GM12864 (cell line): ENCODE measurements at regions not wholly inside any gene's neighbourhood (a gene's known extent, or its start where the extent isn't known, plus 50 kb on each side); places are given as distances from the start of the nearest gene placed in this dataset.
"Not testable (repeated sequence)": the region's sequence is repeated elsewhere in the genome, so short reads cannot be mapped to it uniquely, and the experiment has no call there.

ENCODE experiments used
- DNase-seq: peaks from one replicate; pipeline ENCODE4 v3.0.0-alpha.2; 2011; ENCODE audit warnings: low read depth
- H3K4me3 ChIP-seq: 2 replicates; pipeline ENCODE4 v1.5.1; 2011; ENCODE audit warnings: mild to moderate bottlenecking, low read depth, low read length, control low read depth
- CTCF ChIP-seq: IDR thresholded peaks from 2 replicates; pipeline ENCODE4 v1.5.1; 2011; ENCODE audit warnings: low read depth, mild to moderate bottlenecking, moderate library complexity, low read length, control low read depth, inconsistent platforms; ENCODE audit errors: missing control alignments

DNA sequence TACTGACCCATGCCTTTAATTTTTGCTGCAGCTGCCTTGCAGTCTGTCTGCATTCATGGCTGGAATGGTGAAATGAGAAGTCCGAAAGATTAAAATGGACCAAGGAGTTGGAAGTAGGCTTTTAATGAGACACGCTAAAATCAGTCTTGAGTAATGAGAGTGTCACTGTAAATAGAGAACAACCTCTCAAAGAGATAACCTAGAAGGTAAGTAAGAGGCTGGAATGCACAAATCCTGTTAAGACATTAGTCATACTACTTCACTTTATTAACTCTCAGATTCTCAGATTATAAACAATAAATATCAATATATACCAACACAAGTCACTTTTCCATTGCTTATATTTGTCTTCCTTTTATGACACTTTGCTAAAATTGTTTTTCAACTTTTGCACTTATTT lies 880.6 kb upstream of the C9orf72 start:
- no peak for TF ChIP-seq CTCF
- DNase-seq: no peak
- H3K4me3 ChIP-seq: no peak overlapping the region

DNA sequence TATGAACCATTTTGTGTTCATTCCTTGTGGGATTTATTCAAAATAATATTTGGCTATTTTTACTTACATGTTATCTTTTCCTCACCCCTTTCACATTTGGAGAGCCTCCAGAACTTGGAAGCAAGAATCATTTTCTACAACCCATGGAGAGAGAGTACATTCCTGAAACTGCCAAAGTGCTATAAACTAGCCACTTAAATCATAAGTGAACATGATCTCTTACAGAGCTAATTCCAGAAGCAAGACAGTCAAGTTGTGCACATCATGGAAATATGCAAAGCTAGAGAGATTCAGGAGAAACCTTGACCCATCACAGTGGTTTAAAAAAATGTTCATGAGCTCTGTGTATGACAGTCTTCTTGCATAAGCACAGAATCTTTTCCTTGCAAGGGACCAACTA lies 883.6 kb upstream of the C9orf72 start:
- TF ChIP-seq CTCF: no peak
- H3K4me3 ChIP-seq: no peak overlapping the region
- no peak for DNase-seq

DNA sequence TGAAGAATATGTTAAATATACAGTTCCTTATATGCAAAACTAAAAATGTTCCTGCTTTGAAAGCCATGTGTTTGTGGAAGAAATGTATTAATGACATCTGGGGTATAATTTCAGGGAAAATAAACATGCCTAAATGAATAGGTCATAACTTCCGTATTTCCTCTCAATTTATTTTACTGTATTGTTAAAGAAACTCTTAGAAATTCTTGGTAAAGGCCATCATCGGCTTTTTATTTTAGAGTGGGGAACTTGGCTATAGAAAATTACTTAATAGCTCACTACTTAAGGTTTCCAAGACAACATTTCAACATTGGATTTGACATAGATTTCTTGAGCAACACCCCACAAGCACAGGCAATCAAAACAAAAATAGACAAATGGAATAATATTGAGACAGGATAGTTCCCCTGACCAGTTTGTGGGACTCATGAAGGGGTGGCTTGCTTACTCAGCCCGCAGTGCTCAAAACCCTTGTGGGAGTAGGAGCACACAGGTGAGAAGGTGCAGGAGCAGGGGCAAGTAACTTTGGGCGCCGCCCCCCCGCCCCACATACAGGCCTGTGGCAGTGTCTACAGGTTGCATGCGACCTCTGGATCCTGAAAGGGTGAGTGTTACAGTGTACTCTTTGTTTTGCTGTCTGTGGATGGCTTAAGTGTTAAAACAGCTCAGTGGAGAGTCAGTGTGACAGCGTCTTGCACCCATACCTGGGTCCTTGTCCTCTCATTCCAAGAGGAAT lies 891.4 kb upstream of the C9orf72 start:
- no peak for TF ChIP-seq CTCF
- H3K4me3 ChIP-seq: no peak overlapping the region
- no peak for DNase-seq

GRCh38 chr9:28471261-28471660 lies 898.0 kb upstream of the C9orf72 start:
- no peak for TF ChIP-seq CTCF
- no peak for DNase-seq
- H3K4me3 ChIP-seq: no peak overlapping the region

DNA sequence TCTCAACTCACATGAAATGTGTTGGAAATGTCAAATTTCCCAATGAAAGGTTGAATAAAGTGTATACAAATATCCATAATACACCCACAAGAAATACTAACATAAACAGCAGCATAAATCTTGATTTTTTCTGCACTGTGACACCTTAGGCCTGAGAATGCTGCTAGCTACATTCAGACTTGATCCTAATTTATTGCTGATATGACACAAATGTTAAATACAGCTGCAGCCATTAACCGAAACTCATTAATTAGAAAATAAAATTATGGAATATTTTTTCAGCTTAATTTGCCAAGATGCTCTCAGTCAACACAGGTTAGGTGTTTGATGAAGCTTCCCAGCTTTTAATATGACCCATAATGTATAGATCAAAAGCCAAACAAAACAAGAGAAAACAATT lies 914.3 kb upstream of the C9orf72 start:
- TF ChIP-seq CTCF: no peak
- no peak for DNase-seq
- H3K4me3 ChIP-seq: no peak overlapping the region

GRCh38 chr9:28491121-28491520 lies 917.8 kb upstream of the C9orf72 start:
- no peak for DNase-seq
- H3K4me3 ChIP-seq: no peak overlapping the region
- no peak for TF ChIP-seq CTCF

- H3K4me3 ChIP-seq, DNase-seq: not testable (repeated sequence)
These were observed 924.9 kb upstream of the C9orf72 start for GRCh38 chr9:28498168-28498567.
